Activated CD4-positive, CD25-positive, alpha-beta regulatory T cell treated with anti-CD3 and anti-CD28 coated beads, Interleukin-2, amount 50 U/mL, for 24 hours (primary cell): ENCODE measurements at regions not wholly inside any gene's neighbourhood (a gene's known extent, or its start where the extent isn't known, plus 50 kb on each side); places are given as distances from the start of the nearest gene placed in this dataset.

Experiments
- ATAC-seq, 2 donors: fragments of 150-1000 bp; cut with Tn5 transposase; one replicate each; pipeline ENCODE4 v1.10.0; 2021; ENCODE audit warnings: mild to moderate bottlenecking in 1 of 2, moderate library complexity in 1 of 2

- ATAC-seq: no peak
Observed at GRCh38 chr6:4549556-4550226, 226.5 kb upstream of the CDYL start.

GRCh38 chr6:4545893-4546292 lies 230.3 kb upstream of the CDYL start:
- ATAC-seq: no peak

GRCh38 chr6:4543596-4543995 lies 232.6 kb upstream of the CDYL start:
- no peak for ATAC-seq

DNA sequence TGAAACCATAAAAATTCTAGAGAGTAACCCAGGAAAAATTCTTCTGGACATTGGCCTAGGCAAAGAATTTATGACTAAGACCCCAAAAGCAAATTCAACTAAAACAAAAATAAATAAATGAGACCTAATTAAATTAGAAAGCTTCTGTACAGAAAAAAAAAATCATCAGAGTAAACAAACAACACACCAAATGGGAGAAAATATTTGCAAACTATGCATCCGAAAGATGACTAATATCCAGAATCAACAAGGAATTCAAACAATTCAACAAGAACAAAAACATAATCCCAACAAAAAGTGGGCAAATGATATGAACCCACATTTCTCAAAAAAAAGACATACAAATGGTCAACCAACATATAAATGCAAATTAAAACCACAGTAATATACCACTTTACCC lies 242.6 kb upstream of the CDYL start:
- ATAC-seq: no peak

GRCh38 chr6:4531406-4531805 lies 244.8 kb upstream of the CDYL start:
- no peak for ATAC-seq

DNA sequence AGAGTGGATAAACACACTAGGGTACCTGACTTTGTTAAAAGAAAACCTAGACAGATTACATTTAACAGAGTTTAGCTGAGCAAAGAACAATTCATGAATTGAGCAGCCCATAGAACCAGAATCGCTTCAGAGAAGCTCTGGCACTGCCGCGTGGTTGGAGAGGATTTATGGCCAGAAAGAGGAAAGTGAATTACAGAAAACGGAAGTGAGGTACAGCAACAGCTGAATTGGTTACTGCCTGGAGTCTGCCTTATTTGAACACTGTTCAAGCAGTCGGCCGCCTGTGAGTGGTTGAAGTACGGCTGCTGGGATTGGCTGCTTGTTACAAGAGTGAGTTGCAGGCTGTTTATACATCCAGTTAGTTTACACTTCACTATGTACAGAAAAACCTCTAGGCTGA lies 253.8 kb upstream of the CDYL start:
- ATAC-seq: no peak

GRCh38 chr6:4521070-4521469 lies 255.1 kb upstream of the CDYL start:
- no peak for ATAC-seq

GRCh38 chr6:4518506-4518905 lies 257.7 kb upstream of the CDYL start:
- ATAC-seq: no peak

- no peak for ATAC-seq
Observed at GRCh38 chr6:4516206-4516605, 260.0 kb upstream of the CDYL start.

GRCh38 chr6:4513561-4513960 lies 262.6 kb upstream of the CDYL start:
- no peak for ATAC-seq

DNA sequence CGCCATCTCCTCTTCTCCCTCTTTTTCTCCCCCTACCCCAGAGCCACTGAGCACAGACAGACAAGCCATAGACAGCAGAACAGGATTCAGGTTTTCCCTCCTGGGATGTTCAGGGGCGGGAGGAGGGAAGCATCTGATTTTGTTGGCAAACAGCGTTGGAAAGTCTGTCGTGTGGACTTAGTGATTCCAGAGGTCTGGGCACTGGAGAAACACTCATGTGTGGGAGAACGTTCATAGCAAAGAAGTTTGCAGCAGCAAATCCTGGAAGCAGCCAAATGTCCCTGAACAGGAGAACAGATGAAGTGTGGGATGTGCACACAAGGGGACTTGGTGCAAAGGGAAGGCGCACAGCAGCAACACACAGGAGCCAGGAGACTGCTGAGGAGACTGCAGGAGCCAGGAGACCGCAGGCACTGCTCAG lies 264.1 kb upstream of the CDYL start:
- ATAC-seq: no peak

DNA sequence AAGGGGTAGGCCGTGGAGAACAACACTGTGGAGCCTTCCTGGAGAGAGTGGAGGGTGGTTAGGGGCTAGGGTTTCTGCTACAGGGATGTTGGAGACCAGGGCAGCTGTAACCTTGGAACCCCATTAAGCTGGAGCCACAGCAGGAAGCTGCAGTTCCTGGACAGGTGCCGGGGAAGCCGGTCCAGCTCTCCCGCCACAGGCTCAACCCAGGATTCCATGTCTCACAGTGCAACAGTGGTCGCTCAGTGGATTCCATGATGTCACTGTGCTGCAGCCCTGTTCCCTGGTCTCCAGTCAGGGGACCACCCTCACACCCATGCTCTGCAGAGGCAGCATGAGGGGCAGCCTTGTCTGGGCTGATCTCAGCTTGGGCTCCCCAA lies 264.6 kb upstream of the CDYL start:
- ATAC-seq: peak in 1 of 2 donors; percentile 6

DNA sequence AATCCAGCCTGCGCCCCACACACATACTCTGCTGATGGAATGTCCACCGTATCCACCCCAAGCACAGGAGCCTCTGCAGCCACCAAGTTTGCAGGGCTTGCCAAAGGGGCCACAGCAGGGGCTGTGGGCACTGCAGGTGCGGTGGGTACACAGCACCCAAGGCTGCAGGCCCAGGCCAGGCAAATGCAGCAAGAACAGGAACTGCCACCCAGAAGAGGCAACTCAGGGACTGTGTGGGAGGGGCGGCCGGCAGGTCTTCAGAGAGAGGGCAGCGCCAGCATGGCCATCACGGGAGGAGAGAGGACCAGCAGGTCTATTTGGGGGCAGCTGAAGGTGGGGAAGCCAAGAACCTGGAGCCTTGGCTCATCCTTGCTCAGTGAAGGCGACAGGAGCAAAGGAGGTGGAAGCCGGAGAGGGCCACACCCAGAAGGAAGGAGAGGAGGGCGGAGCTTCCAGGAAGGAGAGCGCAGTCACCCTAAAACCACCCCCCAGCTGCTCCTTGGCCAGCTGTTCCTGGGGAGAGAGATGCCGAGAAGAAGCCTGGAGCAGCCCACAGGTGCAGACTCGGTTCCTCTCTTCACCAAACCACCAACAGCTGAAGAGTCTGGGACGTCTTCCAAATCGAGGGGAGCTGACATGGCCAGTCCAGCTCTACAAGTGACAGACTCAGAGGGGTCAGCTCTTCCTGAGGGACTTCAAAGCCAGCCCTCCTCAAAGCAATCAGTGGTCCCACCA lies 265.1 kb upstream of the CDYL start:
- ATAC-seq: no peak

DNA sequence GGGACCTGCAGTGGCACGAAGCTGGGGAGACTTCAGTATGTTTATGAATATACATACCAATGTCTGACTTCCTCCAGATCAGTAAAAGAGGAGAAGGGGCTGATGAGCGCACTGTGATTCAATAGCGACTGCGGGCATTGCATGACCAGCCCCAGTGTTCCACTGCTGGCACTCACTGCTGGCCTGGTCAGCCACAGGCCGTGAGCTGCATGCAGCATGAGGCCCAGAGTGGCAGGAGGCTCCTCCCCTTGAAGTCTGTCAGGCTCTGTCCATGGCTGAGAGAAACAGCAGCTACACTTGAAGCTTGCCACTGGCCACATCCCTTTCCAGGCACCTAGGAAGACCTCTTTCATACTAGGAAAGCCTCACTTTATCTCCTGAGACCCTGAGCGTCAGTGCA lies 265.9 kb upstream of the CDYL start:
- ATAC-seq: no peak

DNA sequence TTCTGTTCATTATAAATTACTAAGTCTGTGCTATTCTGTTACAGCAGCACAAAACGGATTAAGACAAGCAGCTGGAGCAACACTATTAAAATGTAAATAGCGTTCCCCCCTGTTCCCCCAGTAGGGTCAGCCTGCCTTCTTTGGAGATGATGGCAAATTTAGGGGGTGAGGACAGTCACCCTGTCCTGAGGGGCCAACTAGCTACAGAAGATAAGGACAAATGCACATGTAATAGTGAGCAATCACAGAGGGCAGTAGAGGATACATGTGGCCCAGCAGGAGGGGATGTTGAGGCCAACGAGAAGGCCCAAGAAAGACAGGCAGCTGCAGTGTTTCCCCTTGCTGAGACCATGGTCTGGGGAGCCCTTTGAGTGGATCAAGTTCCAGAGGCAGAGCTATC lies 266.7 kb upstream of the CDYL start:
- ATAC-seq: no peak

- ATAC-seq: no peak
Observed at GRCh38 chr6:4506792-4507191, 269.4 kb upstream of the CDYL start.

GRCh38 chr6:4506223-4506622 lies 270.0 kb upstream of the CDYL start:
- no peak for ATAC-seq

- no peak for ATAC-seq
Observed at GRCh38 chr6:4504700-4505099, 271.5 kb upstream of the CDYL start.

GRCh38 chr6:4503700-4504099 lies 272.5 kb upstream of the CDYL start:
- no peak for ATAC-seq

- ATAC-seq: no peak
Observed at GRCh38 chr6:4496284-4496683, 279.9 kb upstream of the CDYL start.

GRCh38 chr6:4491501-4492260 lies 284.5 kb upstream of the CDYL start:
- no peak for ATAC-seq

GRCh38 chr6:4489538-4489937 lies 286.7 kb upstream of the CDYL start:
- ATAC-seq: no peak

GRCh38 chr6:4488389-4488788 lies 287.8 kb upstream of the CDYL start:
- ATAC-seq: no peak

- no peak for ATAC-seq
Observed at GRCh38 chr6:4487538-4487937, 288.7 kb upstream of the CDYL start.
